NCI-H128 (cell line): ENCODE measurements at regions not wholly inside any gene's neighbourhood (a gene's known extent, or its start where the extent isn't known, plus 50 kb on each side); places are given as distances from the start of the nearest gene placed in this dataset.

Source experiments
- DNase-seq: peaks from one replicate; lab custom pipeline; 2025; ENCODE audit not compliant: unreplicated experiment; lab: John Stamatoyannopoulos, UW

GRCh38 chr11:10622108-10622507, 53.6 kb upstream of the LYVE1 start:
- no peak for DNase-seq

GRCh38 chr11:10619131-10619680, 50.7 kb upstream of the LYVE1 start:
- no peak for DNase-seq

GRCh38 chr11:10618490-10618889, 50.0 kb upstream of the LYVE1 start:
- no peak for DNase-seq
